ENCODE measurements at regions not wholly inside any gene's neighbourhood (a gene's known extent, or its start where the extent isn't known, plus 50 kb on each side); places are given as distances from the start of the nearest gene placed in this dataset.
"Not testable (repeated sequence)": the region's sequence is repeated elsewhere in the genome, so short reads cannot be mapped to it uniquely, and the experiment has no call there.

DNA sequence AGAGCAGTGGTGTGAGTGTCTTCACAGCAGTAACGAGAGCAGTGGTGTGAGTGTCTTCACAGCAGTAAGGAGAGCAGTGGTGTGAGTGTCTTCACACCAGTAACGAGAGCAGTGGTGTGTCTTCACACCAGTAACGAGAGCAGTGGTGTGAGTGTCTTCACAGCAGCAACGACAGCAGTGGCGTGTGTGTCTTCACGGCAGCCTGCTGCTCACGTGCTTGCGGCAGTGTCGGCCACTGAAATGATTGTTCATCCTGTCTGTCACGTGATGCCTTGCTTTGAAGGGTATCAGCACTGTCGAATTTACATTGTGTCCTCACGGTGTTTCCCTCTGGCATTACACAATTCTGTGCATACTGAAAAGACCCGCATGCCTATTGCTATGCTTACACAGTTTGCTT lies 541.4 kb upstream of the SALL3 start:
- not testable (repeated sequence) for H3K36me3 ChIP-seq (ENCODE audit: control insufficient read depth in 2 of 2, insufficient read depth in 2 of 2, low read length in 1 of 2); H3K27ac ChIP-seq (ENCODE audit: low read depth in 1 of 2, low read length in 1 of 2); DNase-seq (ENCODE audit: low read depth in 6 of 9, low spot score in 9 of 9); H3K4me1 ChIP-seq (ENCODE audit: control insufficient read depth in 2 of 2, insufficient read depth in 2 of 2, low read length in 2 of 2); H3K4me3 ChIP-seq (ENCODE audit: low read length in 2 of 2); H3K9me3 ChIP-seq (ENCODE audit: control insufficient read depth in 2 of 2, insufficient read depth in 1 of 2, low read length in 1 of 2); H3K27me3 ChIP-seq (ENCODE audit: control insufficient read depth in 2 of 2, insufficient read depth in 1 of 2, low read length in 1 of 2)
- WGBS = 96% methylated on average over 13 of the region's 13 CpGs

DNA sequence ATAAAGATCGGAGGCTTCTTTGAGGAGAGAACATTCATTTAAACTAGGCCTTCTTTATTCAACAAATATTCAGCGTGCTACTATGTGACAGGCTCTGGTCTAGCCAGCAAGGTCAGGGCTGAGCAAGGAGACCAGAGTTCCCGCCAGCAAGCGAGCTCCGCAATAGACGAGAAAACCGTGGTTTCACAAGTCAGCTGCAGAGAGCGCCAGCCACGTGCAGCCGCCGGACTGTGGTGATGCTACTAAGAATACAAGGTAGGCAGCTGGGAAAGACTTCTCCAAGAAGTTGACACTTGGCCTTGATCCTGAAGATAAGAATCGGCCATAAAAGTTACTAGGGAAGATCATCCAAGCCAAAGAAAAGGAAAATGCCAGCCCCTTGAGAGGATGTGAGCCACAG lies 533.7 kb upstream of the SALL3 start:
- Histone ChIP-seq H3K4me1 (ENCODE audit: control insufficient read depth in 2 of 2, insufficient read depth in 2 of 2, low read length in 2 of 2) (no peaks in the 10 kb centered on the region), H3K36me3 (ENCODE audit: control insufficient read depth in 2 of 2, insufficient read depth in 2 of 2, low read length in 1 of 2) (no peaks in the 10 kb centered on the region), H3K27ac (ENCODE audit: low read depth in 1 of 2, low read length in 1 of 2) (no peak overlapping the region), H3K4me3 (ENCODE audit: low read length in 2 of 2) (no peak overlapping the region), H3K9me3 (ENCODE audit: control insufficient read depth in 2 of 2, insufficient read depth in 1 of 2, low read length in 1 of 2) (no peaks in the 10 kb centered on the region), H3K27me3 (ENCODE audit: control insufficient read depth in 2 of 2, insufficient read depth in 1 of 2, low read length in 1 of 2) (no peaks in the 10 kb centered on the region)
- no peak for DNase-seq (ENCODE audit: low read depth in 6 of 9, low spot score in 9 of 9)
- WGBS = 94% methylated on average over 12 of the region's 12 CpGs

DNA sequence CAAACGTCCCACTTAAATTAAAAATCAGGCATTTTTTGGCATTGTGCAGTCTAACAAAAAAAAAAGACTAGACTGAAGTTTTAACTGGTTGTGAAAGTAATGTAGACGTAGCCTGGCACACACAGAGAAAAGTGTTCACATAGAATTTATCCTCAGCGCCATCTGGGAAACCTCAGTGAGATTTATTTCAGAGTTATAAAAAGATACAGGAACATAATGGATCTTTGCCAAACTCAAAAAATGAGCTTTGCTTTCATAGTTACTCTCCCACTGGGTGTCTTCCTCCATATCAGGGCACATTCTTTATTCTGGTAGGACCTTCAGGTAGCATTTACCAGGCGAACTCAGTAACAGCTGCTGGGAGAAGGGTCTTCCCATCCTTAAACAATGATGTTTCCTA lies 532.4 kb upstream of the SALL3 start:
- Histone ChIP-seq H3K36me3 (ENCODE audit: control insufficient read depth in 2 of 2, insufficient read depth in 2 of 2, low read length in 1 of 2) (no peaks in the 10 kb centered on the region), H3K9me3 (ENCODE audit: control insufficient read depth in 2 of 2, insufficient read depth in 1 of 2, low read length in 1 of 2) (no peaks in the 10 kb centered on the region), H3K27ac (ENCODE audit: low read depth in 1 of 2, low read length in 1 of 2) (no peak overlapping the region), H3K4me3 (ENCODE audit: low read length in 2 of 2) (no peak overlapping the region), H3K4me1 (ENCODE audit: control insufficient read depth in 2 of 2, insufficient read depth in 2 of 2, low read length in 2 of 2) (no peaks in the 10 kb centered on the region), H3K27me3 (ENCODE audit: control insufficient read depth in 2 of 2, insufficient read depth in 1 of 2, low read length in 1 of 2) (no peaks in the 10 kb centered on the region)
- no peak for DNase-seq (ENCODE audit: low read depth in 6 of 9, low spot score in 9 of 9)
- WGBS = 60% methylated on average over 4 of the region's 4 CpGs

DNA sequence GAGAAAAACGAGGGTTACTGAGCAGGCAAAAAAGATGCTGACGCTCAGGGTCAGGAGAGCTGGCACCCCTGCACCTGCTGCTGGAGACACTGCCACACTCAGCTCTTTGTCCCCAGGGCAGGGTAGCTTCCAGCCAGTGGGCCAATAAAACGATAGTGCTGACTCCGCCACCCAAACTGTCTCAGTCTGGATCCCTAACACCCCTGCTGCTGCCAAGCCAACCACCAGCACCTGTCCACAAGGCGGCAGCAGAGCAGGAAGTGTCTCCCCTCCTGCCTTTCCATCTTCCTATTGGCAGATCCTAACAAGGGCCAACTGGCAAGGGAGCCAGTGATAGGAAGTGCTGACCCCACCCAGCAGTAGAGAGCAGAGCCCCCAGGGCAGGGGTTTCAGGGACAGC lies 531.5 kb upstream of the SALL3 start:
- no peaks in the 10 kb centered on the region for H3K36me3 ChIP-seq (ENCODE audit: control insufficient read depth in 2 of 2, insufficient read depth in 2 of 2, low read length in 1 of 2)
- 89% methylated on average over 5 of the region's 5 CpGs for WGBS

DNA sequence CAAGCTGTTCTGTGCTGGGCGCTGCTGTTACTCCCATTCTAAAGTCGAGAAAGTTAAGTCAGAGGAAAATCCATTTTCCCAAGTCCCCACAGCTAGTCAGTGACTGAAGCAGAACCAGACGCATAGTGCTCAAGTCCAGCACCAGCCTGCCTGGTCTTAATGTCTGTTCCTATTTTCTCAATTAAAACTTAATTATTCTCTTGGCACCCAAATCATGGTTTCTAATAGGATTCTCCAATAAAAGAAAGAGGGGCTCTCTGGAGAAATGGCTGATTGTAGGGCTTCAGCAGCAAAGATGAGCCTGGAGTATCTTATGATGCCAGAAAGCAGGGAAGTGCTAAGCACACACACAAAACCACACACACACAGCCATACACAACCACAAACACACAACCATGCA lies 531.0 kb upstream of the SALL3 start:
- Histone ChIP-seq H3K9me3 (ENCODE audit: control insufficient read depth in 2 of 2, insufficient read depth in 1 of 2, low read length in 1 of 2) (no peaks in the 10 kb centered on the region), H3K36me3 (ENCODE audit: control insufficient read depth in 2 of 2, insufficient read depth in 2 of 2, low read length in 1 of 2) (no peaks in the 10 kb centered on the region), H3K4me1 (ENCODE audit: control insufficient read depth in 2 of 2, insufficient read depth in 2 of 2, low read length in 2 of 2) (no peaks in the 10 kb centered on the region), H3K27me3 (ENCODE audit: control insufficient read depth in 2 of 2, insufficient read depth in 1 of 2, low read length in 1 of 2) (no peaks in the 10 kb centered on the region), H3K4me3 (ENCODE audit: low read length in 2 of 2) (no peak overlapping the region), H3K27ac (ENCODE audit: low read depth in 1 of 2, low read length in 1 of 2) (no peak overlapping the region)
- DNase-seq (ENCODE audit: low read depth in 6 of 9, low spot score in 9 of 9) = no peak
- 97% methylated on average over 3 of the region's 3 CpGs for WGBS

More for the DNA sequence above, 531.5 kb upstream of the SALL3 start:
- H3K4me3 ChIP-seq (ENCODE audit: low read length in 2 of 2) = no peak overlapping the region
- H3K9me3 ChIP-seq (ENCODE audit: control insufficient read depth in 2 of 2, insufficient read depth in 1 of 2, low read length in 1 of 2) = no peaks in the 10 kb centered on the region
- no peak overlapping the region for H3K27ac ChIP-seq (ENCODE audit: low read depth in 1 of 2, low read length in 1 of 2)
- DNase-seq (ENCODE audit: low read depth in 6 of 9, low spot score in 9 of 9) = no peak
- H3K27me3 ChIP-seq (ENCODE audit: control insufficient read depth in 2 of 2, insufficient read depth in 1 of 2, low read length in 1 of 2) = no peaks in the 10 kb centered on the region
- H3K4me1 ChIP-seq (ENCODE audit: control insufficient read depth in 2 of 2, insufficient read depth in 2 of 2, low read length in 2 of 2) = no peaks in the 10 kb centered on the region

DNA sequence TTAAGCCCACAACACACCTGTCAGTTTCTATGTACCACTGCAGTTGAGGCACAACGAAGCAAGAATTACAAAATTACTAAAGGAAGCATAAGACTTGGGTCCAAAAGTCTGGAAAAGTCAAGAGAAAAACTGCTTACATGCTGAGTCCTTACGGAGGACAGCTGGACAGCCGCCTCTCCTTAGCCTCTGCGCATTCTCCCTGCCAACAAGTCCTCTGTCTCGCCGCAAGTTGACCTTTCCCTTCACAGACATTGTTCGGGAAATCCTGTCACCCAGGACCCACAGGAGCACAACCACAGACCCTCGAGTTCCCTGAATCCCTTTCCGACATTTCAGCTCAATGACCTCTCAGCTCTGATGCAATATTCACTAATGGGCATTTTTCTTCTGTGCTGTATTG lies 525.4 kb upstream of the SALL3 start:
- H3K27ac ChIP-seq (ENCODE audit: low read depth in 1 of 2, low read length in 1 of 2) = no peak overlapping the region
- no peak for DNase-seq (ENCODE audit: low read depth in 6 of 9, low spot score in 9 of 9)
- H3K4me3 ChIP-seq (ENCODE audit: low read length in 2 of 2) = no peak overlapping the region
- WGBS = 82% methylated on average over 9 of the region's 9 CpGs
- H3K9me3 ChIP-seq (ENCODE audit: control insufficient read depth in 2 of 2, insufficient read depth in 1 of 2, low read length in 1 of 2) = no peaks in the 10 kb centered on the region
- no peaks in the 10 kb centered on the region for H3K36me3 ChIP-seq (ENCODE audit: control insufficient read depth in 2 of 2, insufficient read depth in 2 of 2, low read length in 1 of 2)
- no peaks in the 10 kb centered on the region for H3K4me1 ChIP-seq (ENCODE audit: control insufficient read depth in 2 of 2, insufficient read depth in 2 of 2, low read length in 2 of 2)
- H3K27me3 ChIP-seq (ENCODE audit: control insufficient read depth in 2 of 2, insufficient read depth in 1 of 2, low read length in 1 of 2) = no peaks in the 10 kb centered on the region

DNA sequence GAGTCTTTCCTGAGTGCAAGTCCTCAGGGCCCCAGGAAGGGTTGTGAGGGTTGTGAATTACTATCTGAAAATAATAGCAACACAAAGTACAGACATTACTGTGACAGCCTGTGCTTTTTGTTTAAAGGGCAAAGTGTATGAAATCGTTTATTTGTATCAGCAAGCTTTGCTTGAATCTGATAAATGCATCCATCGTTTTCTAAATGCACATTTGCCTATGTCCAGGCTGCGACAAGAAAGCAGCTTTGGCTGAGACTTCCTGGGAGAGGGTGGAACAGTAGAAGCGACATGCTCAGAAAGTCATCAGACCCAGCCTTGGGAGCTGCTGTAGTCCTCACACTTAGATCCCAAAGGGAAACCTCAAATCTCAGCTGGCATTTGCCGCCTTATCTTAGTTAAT lies 524.2 kb upstream of the SALL3 start:
- WGBS = 95% methylated on average over 5 of the region's 5 CpGs
- H3K4me3 ChIP-seq (ENCODE audit: low read length in 2 of 2) = no peak overlapping the region
- no peaks in the 10 kb centered on the region for H3K36me3 ChIP-seq (ENCODE audit: control insufficient read depth in 2 of 2, insufficient read depth in 2 of 2, low read length in 1 of 2)
- no peaks in the 10 kb centered on the region for H3K4me1 ChIP-seq (ENCODE audit: control insufficient read depth in 2 of 2, insufficient read depth in 2 of 2, low read length in 2 of 2)
- no peak overlapping the region for H3K27ac ChIP-seq (ENCODE audit: low read depth in 1 of 2, low read length in 1 of 2)
- no peaks in the 10 kb centered on the region for H3K27me3 ChIP-seq (ENCODE audit: control insufficient read depth in 2 of 2, insufficient read depth in 1 of 2, low read length in 1 of 2)
- no peaks in the 10 kb centered on the region for H3K9me3 ChIP-seq (ENCODE audit: control insufficient read depth in 2 of 2, insufficient read depth in 1 of 2, low read length in 1 of 2)
- no peak for DNase-seq (ENCODE audit: low read depth in 6 of 9, low spot score in 9 of 9)

DNA sequence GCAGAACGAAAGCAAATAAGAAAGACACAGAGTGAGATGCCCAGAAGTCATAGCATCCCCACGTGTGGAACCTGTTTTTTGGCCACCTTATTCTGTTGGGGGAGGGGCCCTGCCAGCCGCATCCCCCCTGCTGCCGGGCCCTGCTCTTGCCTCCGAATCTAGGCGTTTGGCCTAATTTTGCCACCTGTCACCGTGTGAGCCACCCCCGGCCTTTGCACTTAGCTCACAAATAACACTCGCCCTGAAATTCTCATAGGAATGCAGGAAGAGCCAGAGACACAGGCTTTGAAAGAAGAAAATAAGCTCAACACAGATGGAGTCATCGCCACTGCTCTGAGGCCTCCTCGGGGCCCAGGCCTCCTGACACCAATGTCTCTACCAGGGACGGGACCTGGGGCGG lies 522.6 kb upstream of the SALL3 start:
- H3K27ac ChIP-seq (ENCODE audit: low read depth in 1 of 2, low read length in 1 of 2) = no peak overlapping the region
- H3K9me3 ChIP-seq (ENCODE audit: control insufficient read depth in 2 of 2, insufficient read depth in 1 of 2, low read length in 1 of 2) = no peaks in the 10 kb centered on the region
- no peak overlapping the region for H3K4me3 ChIP-seq (ENCODE audit: low read length in 2 of 2)
- H3K27me3 ChIP-seq (ENCODE audit: control insufficient read depth in 2 of 2, insufficient read depth in 1 of 2, low read length in 1 of 2) = no peaks in the 10 kb centered on the region
- 94% methylated on average over 13 of the region's 13 CpGs for WGBS
- no peak for DNase-seq (ENCODE audit: low read depth in 6 of 9, low spot score in 9 of 9)
- no peaks in the 10 kb centered on the region for H3K36me3 ChIP-seq (ENCODE audit: control insufficient read depth in 2 of 2, insufficient read depth in 2 of 2, low read length in 1 of 2)
- H3K4me1 ChIP-seq (ENCODE audit: control insufficient read depth in 2 of 2, insufficient read depth in 2 of 2, low read length in 2 of 2) = no peaks in the 10 kb centered on the region

DNA sequence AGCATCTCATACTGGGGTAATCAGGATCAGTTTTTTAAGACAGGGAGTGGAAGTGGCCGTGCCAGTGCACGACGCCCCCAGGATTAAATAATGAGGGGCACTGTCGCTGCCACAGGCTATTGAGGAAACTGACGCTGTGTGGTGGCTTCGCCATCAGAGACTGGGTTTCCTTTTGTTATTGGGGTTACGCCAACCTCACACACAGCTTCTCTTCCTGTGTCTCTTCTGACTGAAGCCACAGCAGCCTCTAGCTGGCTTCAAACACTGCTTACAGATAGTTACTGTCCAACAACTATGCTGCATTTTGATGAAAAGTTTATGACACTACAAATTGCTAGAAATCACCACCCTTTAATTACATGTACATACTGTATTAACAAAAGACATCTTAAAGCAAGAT lies 521.9 kb upstream of the SALL3 start:
- Histone ChIP-seq H3K27me3 (ENCODE audit: control insufficient read depth in 2 of 2, insufficient read depth in 1 of 2, low read length in 1 of 2) (no peaks in the 10 kb centered on the region), H3K27ac (ENCODE audit: low read depth in 1 of 2, low read length in 1 of 2) (no peak overlapping the region), H3K4me3 (ENCODE audit: low read length in 2 of 2) (no peak overlapping the region), H3K9me3 (ENCODE audit: control insufficient read depth in 2 of 2, insufficient read depth in 1 of 2, low read length in 1 of 2) (no peaks in the 10 kb centered on the region), H3K4me1 (ENCODE audit: control insufficient read depth in 2 of 2, insufficient read depth in 2 of 2, low read length in 2 of 2) (no peaks in the 10 kb centered on the region), H3K36me3 (ENCODE audit: control insufficient read depth in 2 of 2, insufficient read depth in 2 of 2, low read length in 1 of 2) (no peaks in the 10 kb centered on the region)
- DNase-seq (ENCODE audit: low read depth in 6 of 9, low spot score in 9 of 9) = no peak
- 33% methylated on average over 7 of the region's 7 CpGs for WGBS

DNA sequence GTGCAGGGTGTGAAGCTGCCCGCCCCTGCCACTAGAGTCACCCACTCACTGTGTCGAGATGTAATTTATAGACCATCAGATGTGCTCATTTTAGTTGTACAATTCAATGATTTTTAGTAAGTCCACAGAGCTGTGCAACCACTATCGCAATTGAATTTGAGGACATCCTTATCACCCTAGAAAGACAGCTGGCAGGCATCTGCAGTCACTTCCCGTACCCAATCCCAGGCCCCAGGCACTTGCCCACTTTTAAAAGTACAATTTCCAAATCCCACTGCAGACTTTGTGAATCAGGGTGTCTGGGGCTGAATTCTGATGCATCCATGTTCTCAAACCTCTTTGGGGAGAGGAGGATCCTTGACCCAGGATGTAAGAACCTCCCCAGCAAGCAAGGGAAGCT lies 521.3 kb upstream of the SALL3 start:
- 90% methylated on average over 4 of the region's 4 CpGs for WGBS
- DNase-seq (ENCODE audit: low read depth in 6 of 9, low spot score in 9 of 9) = no peak
- Histone ChIP-seq H3K4me1 (ENCODE audit: control insufficient read depth in 2 of 2, insufficient read depth in 2 of 2, low read length in 2 of 2) (no peaks in the 10 kb centered on the region), H3K36me3 (ENCODE audit: control insufficient read depth in 2 of 2, insufficient read depth in 2 of 2, low read length in 1 of 2) (no peaks in the 10 kb centered on the region), H3K9me3 (ENCODE audit: control insufficient read depth in 2 of 2, insufficient read depth in 1 of 2, low read length in 1 of 2) (no peaks in the 10 kb centered on the region), H3K4me3 (ENCODE audit: low read length in 2 of 2) (no peak overlapping the region), H3K27ac (ENCODE audit: low read depth in 1 of 2, low read length in 1 of 2) (no peak overlapping the region), H3K27me3 (ENCODE audit: control insufficient read depth in 2 of 2, insufficient read depth in 1 of 2, low read length in 1 of 2) (no peaks in the 10 kb centered on the region)

All from thymus (tissue), 11 donors.